ENCODE measurements at regions not wholly inside any gene's neighbourhood (a gene's known extent, or its start where the extent isn't known, plus 50 kb on each side); places are given as distances from the start of the nearest gene placed in this dataset.

DNA sequence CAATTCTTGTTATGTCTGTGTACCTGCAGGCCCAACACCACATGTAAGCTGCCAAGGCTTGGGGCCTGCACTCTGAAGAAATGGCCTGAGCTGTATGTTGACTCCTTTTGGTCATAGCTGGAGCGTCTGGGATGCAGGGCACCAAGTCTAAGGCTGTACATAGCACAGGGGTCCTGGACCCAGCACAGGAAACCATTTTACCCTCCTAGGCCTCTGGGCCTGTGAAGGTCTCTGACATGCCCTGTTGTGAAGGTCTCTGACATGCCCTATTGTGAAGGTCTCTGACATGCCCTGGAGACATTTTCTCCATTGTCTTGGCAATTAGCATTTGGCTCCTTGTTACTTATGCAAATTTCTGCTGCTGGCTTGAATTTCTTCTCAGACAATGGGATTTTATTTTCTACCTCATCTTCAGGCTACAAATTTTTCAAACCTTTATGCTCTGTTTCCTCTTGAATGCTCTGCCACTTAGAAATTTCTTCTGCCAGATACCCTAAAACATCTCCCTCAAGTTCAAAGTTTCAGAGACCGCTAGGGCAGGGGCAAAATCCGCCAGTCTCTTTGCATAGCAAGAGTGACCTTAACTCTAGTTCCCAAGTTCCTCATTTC lies 246.7 kb upstream of the B3GALT2 start:
- TF ChIP-seq, protein P1, sequence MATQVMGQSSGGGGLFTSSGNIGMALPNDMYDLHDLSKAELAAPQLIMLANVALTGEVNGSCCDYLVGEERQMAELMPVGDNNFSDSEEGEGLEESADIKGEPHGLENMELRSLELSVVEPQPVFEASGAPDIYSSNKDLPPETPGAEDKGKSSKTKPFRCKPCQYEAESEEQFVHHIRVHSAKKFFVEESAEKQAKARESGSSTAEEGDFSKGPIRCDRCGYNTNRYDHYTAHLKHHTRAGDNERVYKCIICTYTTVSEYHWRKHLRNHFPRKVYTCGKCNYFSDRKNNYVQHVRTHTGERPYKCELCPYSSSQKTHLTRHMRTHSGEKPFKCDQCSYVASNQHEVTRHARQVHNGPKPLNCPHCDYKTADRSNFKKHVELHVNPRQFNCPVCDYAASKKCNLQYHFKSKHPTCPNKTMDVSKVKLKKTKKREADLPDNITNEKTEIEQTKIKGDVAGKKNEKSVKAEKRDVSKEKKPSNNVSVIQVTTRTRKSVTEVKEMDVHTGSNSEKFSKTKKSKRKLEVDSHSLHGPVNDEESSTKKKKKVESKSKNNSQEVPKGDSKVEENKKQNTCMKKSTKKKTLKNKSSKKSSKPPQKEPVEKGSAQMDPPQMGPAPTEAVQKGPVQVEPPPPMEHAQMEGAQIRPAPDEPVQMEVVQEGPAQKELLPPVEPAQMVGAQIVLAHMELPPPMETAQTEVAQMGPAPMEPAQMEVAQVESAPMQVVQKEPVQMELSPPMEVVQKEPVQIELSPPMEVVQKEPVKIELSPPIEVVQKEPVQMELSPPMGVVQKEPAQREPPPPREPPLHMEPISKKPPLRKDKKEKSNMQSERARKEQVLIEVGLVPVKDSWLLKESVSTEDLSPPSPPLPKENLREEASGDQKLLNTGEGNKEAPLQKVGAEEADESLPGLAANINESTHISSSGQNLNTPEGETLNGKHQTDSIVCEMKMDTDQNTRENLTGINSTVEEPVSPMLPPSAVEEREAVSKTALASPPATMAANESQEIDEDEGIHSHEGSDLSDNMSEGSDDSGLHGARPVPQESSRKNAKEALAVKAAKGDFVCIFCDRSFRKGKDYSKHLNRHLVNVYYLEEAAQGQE (IDR thresholded peaks at IDR 0.05; ENCODE audit: insufficient replicate concordance, low read depth) = no peak
- TF ChIP-seq GABPA (IDR thresholded peaks at IDR 0.05; ENCODE audit: low read depth) (no peak), POLR2AphosphoS5 (IDR thresholded peaks at IDR 0.05; ENCODE audit: low read depth) (no peak), SPI1 (IDR thresholded peaks at IDR 0.05; ENCODE audit: borderline replicate concordance, low read depth) (no peak)
- TF ChIP-seq, protein P2, sequence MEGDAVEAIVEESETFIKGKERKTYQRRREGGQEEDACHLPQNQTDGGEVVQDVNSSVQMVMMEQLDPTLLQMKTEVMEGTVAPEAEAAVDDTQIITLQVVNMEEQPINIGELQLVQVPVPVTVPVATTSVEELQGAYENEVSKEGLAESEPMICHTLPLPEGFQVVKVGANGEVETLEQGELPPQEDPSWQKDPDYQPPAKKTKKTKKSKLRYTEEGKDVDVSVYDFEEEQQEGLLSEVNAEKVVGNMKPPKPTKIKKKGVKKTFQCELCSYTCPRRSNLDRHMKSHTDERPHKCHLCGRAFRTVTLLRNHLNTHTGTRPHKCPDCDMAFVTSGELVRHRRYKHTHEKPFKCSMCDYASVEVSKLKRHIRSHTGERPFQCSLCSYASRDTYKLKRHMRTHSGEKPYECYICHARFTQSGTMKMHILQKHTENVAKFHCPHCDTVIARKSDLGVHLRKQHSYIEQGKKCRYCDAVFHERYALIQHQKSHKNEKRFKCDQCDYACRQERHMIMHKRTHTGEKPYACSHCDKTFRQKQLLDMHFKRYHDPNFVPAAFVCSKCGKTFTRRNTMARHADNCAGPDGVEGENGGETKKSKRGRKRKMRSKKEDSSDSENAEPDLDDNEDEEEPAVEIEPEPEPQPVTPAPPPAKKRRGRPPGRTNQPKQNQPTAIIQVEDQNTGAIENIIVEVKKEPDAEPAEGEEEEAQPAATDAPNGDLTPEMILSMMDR (IDR thresholded peaks at IDR 0.05; ENCODE audit: insufficient read depth, low read length) = no peak
- H3K4me3 ChIP-seq (replicated peaks; ENCODE audit: insufficient read depth, low read length) = no peak overlapping the region
- no peak overlapping the region for H3K27ac ChIP-seq (replicated peaks)
- H3K27me3 ChIP-seq (ENCODE audit: insufficient read depth, poor library complexity, severe bottlenecking) = no peaks in the 10 kb centered on the region
- DNase-seq (ENCODE audit: low read depth in 1 of 2, low spot score in 1 of 2) = no peak

DNA sequence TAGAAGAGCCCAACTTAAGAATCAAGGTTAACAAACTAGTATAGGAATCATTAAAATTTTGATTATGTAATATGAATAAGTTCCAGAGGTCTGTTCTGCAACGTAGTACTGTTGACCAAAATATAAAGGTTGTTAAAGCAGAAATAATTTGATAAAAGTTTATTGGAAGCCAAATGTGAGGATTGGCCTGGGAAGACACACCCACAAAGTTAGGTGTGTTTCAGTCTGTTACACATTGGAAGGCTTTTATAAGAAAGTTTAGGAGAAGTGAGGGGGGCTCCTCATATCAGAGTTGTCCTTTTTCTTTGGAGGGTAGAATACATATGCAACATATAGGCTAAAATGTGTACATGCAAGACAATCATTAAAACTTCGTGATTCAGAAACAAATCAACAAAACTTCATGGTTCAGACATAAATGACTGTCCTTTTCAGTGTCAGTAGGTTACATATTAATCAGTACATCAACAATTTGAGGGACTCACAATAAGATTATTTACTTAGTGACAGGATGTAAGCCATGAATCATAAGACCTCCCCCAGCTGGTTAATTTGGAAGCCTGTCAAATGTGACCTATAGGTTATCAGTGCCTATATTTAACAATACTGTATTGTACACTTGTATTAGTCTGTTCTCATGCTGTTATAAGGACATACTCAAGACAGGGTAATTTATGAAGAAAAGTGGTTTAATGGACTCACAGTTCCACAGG lies 245.0 kb upstream of the B3GALT2 start:
- no peak for DNase-seq (ENCODE audit: low read depth in 1 of 2, low spot score in 1 of 2)
- no peaks in the 10 kb centered on the region for H3K27me3 ChIP-seq (ENCODE audit: insufficient read depth, poor library complexity, severe bottlenecking)

GRCh38 chr1:193427524-193427923 lies 241.1 kb upstream of the B3GALT2 start:
- no peaks in the 10 kb centered on the region for H3K27me3 ChIP-seq (ENCODE audit: insufficient read depth, poor library complexity, severe bottlenecking)
- no peak overlapping the region for H3K4me3 ChIP-seq (replicated peaks; ENCODE audit: insufficient read depth, low read length)
- DNase-seq (ENCODE audit: low read depth in 1 of 2, low spot score in 1 of 2) = no peak
- TF ChIP-seq, protein P1 (IDR thresholded peaks at IDR 0.05; ENCODE audit: insufficient replicate concordance, low read depth) = no peak
- TF ChIP-seq, protein P2 (IDR thresholded peaks at IDR 0.05; ENCODE audit: insufficient read depth, low read length) = no peak
- no peak for TF ChIP-seq SPI1 (IDR thresholded peaks at IDR 0.05; ENCODE audit: borderline replicate concordance, low read depth)
- TF ChIP-seq GABPA (IDR thresholded peaks at IDR 0.05; ENCODE audit: low read depth) = no peak
- TF ChIP-seq POLR2AphosphoS5 (IDR thresholded peaks at IDR 0.05; ENCODE audit: low read depth) = no peak
- H3K27ac ChIP-seq (replicated peaks) = no peak overlapping the region

More for the DNA sequence above, 245.0 kb upstream of the B3GALT2 start:
- no peak overlapping the region for H3K4me3 ChIP-seq (replicated peaks; ENCODE audit: insufficient read depth, low read length)
- no peak overlapping the region for H3K27ac ChIP-seq (replicated peaks)
- TF ChIP-seq SPI1 (IDR thresholded peaks at IDR 0.05; ENCODE audit: borderline replicate concordance, low read depth) = no peak
- TF ChIP-seq, protein P1 (IDR thresholded peaks at IDR 0.05; ENCODE audit: insufficient replicate concordance, low read depth) = no peak
- no peak for TF ChIP-seq GABPA (IDR thresholded peaks at IDR 0.05; ENCODE audit: low read depth)
- no peak for TF ChIP-seq POLR2AphosphoS5 (IDR thresholded peaks at IDR 0.05; ENCODE audit: low read depth)
- TF ChIP-seq, protein P2 (IDR thresholded peaks at IDR 0.05; ENCODE audit: insufficient read depth, low read length) = no peak

Measured in HL-60 (cell line).